ENCODE measurements at regions not wholly inside any gene's neighbourhood (a gene's known extent, or its start where the extent isn't known, plus 50 kb on each side); places are given as distances from the start of the nearest gene placed in this dataset.

DNA sequence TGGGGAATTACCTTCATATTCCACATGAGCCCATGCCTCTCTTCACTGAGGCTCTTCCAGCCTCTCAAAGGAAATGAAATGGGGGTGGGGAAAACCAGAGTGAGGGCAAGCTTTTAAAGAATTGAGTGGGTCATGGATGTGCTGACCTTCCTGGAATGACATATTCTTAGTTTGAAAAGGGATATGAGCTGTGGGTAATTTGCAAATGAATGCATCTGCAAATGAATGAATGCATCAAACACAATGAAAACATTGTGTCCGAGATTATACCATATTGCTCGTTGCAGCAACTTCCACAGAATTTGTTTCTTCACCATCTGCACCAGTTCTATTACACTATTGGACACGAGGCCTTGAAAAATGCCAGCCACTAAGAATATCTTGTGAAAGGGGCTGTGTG lies 198.6 kb upstream of the CDH6 start:
- no peaks in the 10 kb centered on the region for H3K27me3 ChIP-seq (ENCODE audit: insufficient read depth, low read length)
- no peak for DNase-seq
- no peak overlapping the region for H3K18ac ChIP-seq (ENCODE audit: low read length)
- no peak overlapping the region for H2AFZ ChIP-seq (ENCODE audit: insufficient read depth, low read length, poor library complexity)
- no peak overlapping the region for H2BK120ac ChIP-seq (ENCODE audit: insufficient read depth, low read length, poor library complexity)
- no peak overlapping the region for H3K23ac ChIP-seq (ENCODE audit: low read length)
- no peak overlapping the region for H4K12ac ChIP-seq (ENCODE audit: low read depth, low read length)
- no peaks in the 10 kb centered on the region for H3K9me3 ChIP-seq (ENCODE audit: insufficient read depth, low read depth, low read length)
- H2BK12ac ChIP-seq (ENCODE audit: low read length) = no peak overlapping the region
- no peaks in the 10 kb centered on the region for H3K4me1 ChIP-seq (ENCODE audit: control insufficient read depth in 1 of 2, insufficient read depth in 2 of 2, low read length in 2 of 2)
- no peaks in the 10 kb centered on the region for H3K36me3 ChIP-seq (ENCODE audit: control insufficient read depth in 1 of 2, insufficient read depth in 2 of 2, low read length in 2 of 2)
- H3K4ac ChIP-seq (ENCODE audit: low read depth, low read length) = no peak overlapping the region
- no peak overlapping the region for H2BK5ac ChIP-seq (ENCODE audit: low read depth, low read length, poor library complexity)
- no peak overlapping the region for H3K4me3 ChIP-seq (ENCODE audit: low read depth, low read length)
- no peaks in the 10 kb centered on the region for H3K79me1 ChIP-seq (ENCODE audit: low read length)
- no peak overlapping the region for H3K14ac ChIP-seq (ENCODE audit: low read length)
- H3K27ac ChIP-seq (ENCODE audit: low read depth, low read length) = no peak overlapping the region
- H4K8ac ChIP-seq (ENCODE audit: low read depth, low read length) = no peak overlapping the region
- H3K9ac ChIP-seq (ENCODE audit: low read length) = no peak overlapping the region
- H2AK5ac ChIP-seq (ENCODE audit: low read length) = no peak overlapping the region
- WGBS (ENCODE audit: extremely low coverage, insufficient coverage, insufficient read length) = no CpG with 5 or more reads among the region's 3 CpGs
- H3K79me2 ChIP-seq (ENCODE audit: control insufficient read depth, insufficient read depth, low read length, poor library complexity) = no peaks in the 10 kb centered on the region
- H3K4me2 ChIP-seq (ENCODE audit: low read length) = no peak overlapping the region
- no peak overlapping the region for H4K91ac ChIP-seq (ENCODE audit: low read depth, low read length)

DNA sequence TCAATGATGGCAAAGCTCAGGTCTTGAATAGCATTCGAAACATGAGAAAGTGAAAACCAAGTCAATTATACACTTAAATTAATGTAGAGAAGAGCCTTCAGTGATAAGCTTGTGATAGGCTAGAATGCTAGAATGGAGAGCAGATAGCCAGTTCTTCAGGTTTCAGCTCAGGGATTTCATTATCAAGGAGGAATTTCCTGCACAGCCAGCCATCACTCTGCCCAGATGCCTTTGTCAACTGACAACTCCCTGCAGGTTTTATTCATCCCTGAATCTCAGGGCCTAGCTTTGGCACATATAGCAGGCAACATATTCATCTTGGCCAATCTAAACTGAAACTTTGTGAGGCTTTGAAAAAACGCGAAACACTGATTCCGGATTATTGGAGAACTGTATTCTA lies 199.3 kb upstream of the CDH6 start:
- Histone ChIP-seq H4K91ac (ENCODE audit: low read depth, low read length) (no peak overlapping the region), H3K4me3 (ENCODE audit: low read depth, low read length) (no peak overlapping the region), H2BK120ac (ENCODE audit: insufficient read depth, low read length, poor library complexity) (no peak overlapping the region), H3K23ac (ENCODE audit: low read length) (no peak overlapping the region), H3K9ac (ENCODE audit: low read length) (no peak overlapping the region), H3K4ac (ENCODE audit: low read depth, low read length) (no peak overlapping the region), H3K27ac (ENCODE audit: low read depth, low read length) (no peak overlapping the region), H4K8ac (ENCODE audit: low read depth, low read length) (no peak overlapping the region), H2BK12ac (ENCODE audit: low read length) (no peak overlapping the region), H3K18ac (ENCODE audit: low read length) (no peak overlapping the region), H2AK5ac (ENCODE audit: low read length) (no peak overlapping the region), H3K14ac (ENCODE audit: low read length) (no peak overlapping the region), H3K79me1 (ENCODE audit: low read length) (no peaks in the 10 kb centered on the region), H3K9me3 (ENCODE audit: insufficient read depth, low read depth, low read length) (no peaks in the 10 kb centered on the region), H3K79me2 (ENCODE audit: control insufficient read depth, insufficient read depth, low read length, poor library complexity) (no peaks in the 10 kb centered on the region), H3K27me3 (ENCODE audit: insufficient read depth, low read length) (no peaks in the 10 kb centered on the region), H2AFZ (ENCODE audit: insufficient read depth, low read length, poor library complexity) (no peak overlapping the region), H3K4me2 (ENCODE audit: low read length) (no peak overlapping the region), H3K4me1 (ENCODE audit: control insufficient read depth in 1 of 2, insufficient read depth in 2 of 2, low read length in 2 of 2) (no peaks in the 10 kb centered on the region), H3K36me3 (ENCODE audit: control insufficient read depth in 1 of 2, insufficient read depth in 2 of 2, low read length in 2 of 2) (no peaks in the 10 kb centered on the region), H4K12ac (ENCODE audit: low read depth, low read length) (no peak overlapping the region), H2BK5ac (ENCODE audit: low read depth, low read length, poor library complexity) (no peak overlapping the region)
- WGBS (ENCODE audit: extremely low coverage, insufficient coverage, insufficient read length) = no CpG with 5 or more reads among the region's 4 CpGs
- DNase-seq = no peak

GRCh38 chr5:30991462-30991861 lies 202.0 kb upstream of the CDH6 start:
- WGBS (ENCODE audit: extremely low coverage, insufficient coverage, insufficient read length) = no CpG with 5 or more reads among the region's 5 CpGs
- H2AK5ac ChIP-seq (ENCODE audit: low read length) = no peak overlapping the region
- H3K9me3 ChIP-seq (ENCODE audit: insufficient read depth, low read depth, low read length) = no peaks in the 10 kb centered on the region

GRCh38 chr5:30981576-30981975 lies 211.9 kb upstream of the CDH6 start:
- no peak overlapping the region for H2BK5ac ChIP-seq (ENCODE audit: low read depth, low read length, poor library complexity)
- no peaks in the 10 kb centered on the region for H3K9me3 ChIP-seq (ENCODE audit: insufficient read depth, low read depth, low read length)
- H3K23ac ChIP-seq (ENCODE audit: low read length) = no peak overlapping the region
- no peak overlapping the region for H2BK12ac ChIP-seq (ENCODE audit: low read length)
- H3K79me1 ChIP-seq (ENCODE audit: low read length) = no peaks in the 10 kb centered on the region
- H3K79me2 ChIP-seq (ENCODE audit: control insufficient read depth, insufficient read depth, low read length, poor library complexity) = no peaks in the 10 kb centered on the region
- H4K91ac ChIP-seq (ENCODE audit: low read depth, low read length) = no peak overlapping the region
- no peak overlapping the region for H2AFZ ChIP-seq (ENCODE audit: insufficient read depth, low read length, poor library complexity)
- H3K4me2 ChIP-seq (ENCODE audit: low read length) = no peak overlapping the region
- H3K4me3 ChIP-seq (ENCODE audit: low read depth, low read length) = no peak overlapping the region
- H3K18ac ChIP-seq (ENCODE audit: low read length) = no peak overlapping the region
- H3K4me1 ChIP-seq (ENCODE audit: control insufficient read depth in 1 of 2, insufficient read depth in 2 of 2, low read length in 2 of 2) = no peaks in the 10 kb centered on the region
- H3K4ac ChIP-seq (ENCODE audit: low read depth, low read length) = no peak overlapping the region
- H2AK5ac ChIP-seq (ENCODE audit: low read length) = no peak overlapping the region
- DNase-seq = no peak
- no peak overlapping the region for H3K9ac ChIP-seq (ENCODE audit: low read length)
- no peaks in the 10 kb centered on the region for H3K36me3 ChIP-seq (ENCODE audit: control insufficient read depth in 1 of 2, insufficient read depth in 2 of 2, low read length in 2 of 2)
- no peak overlapping the region for H2BK120ac ChIP-seq (ENCODE audit: insufficient read depth, low read length, poor library complexity)
- H3K14ac ChIP-seq (ENCODE audit: low read length) = no peak overlapping the region
- H3K27me3 ChIP-seq (ENCODE audit: insufficient read depth, low read length) = no peaks in the 10 kb centered on the region
- H4K8ac ChIP-seq (ENCODE audit: low read depth, low read length) = no peak overlapping the region
- no peak overlapping the region for H4K12ac ChIP-seq (ENCODE audit: low read depth, low read length)
- no peak overlapping the region for H3K27ac ChIP-seq (ENCODE audit: low read depth, low read length)

More at GRCh38 chr5:30991462-30991861, 202.0 kb upstream of the CDH6 start:
- no peak overlapping the region for H4K8ac ChIP-seq (ENCODE audit: low read depth, low read length)
- no peak for DNase-seq
- no peak overlapping the region for H4K12ac ChIP-seq (ENCODE audit: low read depth, low read length)
- H3K9ac ChIP-seq (ENCODE audit: low read length) = no peak overlapping the region
- no peaks in the 10 kb centered on the region for H3K79me1 ChIP-seq (ENCODE audit: low read length)
- no peak overlapping the region for H3K18ac ChIP-seq (ENCODE audit: low read length)
- no peak overlapping the region for H4K91ac ChIP-seq (ENCODE audit: low read depth, low read length)
- H2AFZ ChIP-seq (ENCODE audit: insufficient read depth, low read length, poor library complexity) = no peak overlapping the region
- no peak overlapping the region for H3K27ac ChIP-seq (ENCODE audit: low read depth, low read length)
- no peak overlapping the region for H3K14ac ChIP-seq (ENCODE audit: low read length)
- no peak overlapping the region for H3K4me3 ChIP-seq (ENCODE audit: low read depth, low read length)
- H3K4ac ChIP-seq (ENCODE audit: low read depth, low read length) = no peak overlapping the region
- H3K79me2 ChIP-seq (ENCODE audit: control insufficient read depth, insufficient read depth, low read length, poor library complexity) = no peaks in the 10 kb centered on the region
- H3K36me3 ChIP-seq (ENCODE audit: control insufficient read depth in 1 of 2, insufficient read depth in 2 of 2, low read length in 2 of 2) = no peaks in the 10 kb centered on the region
- H2BK12ac ChIP-seq (ENCODE audit: low read length) = no peak overlapping the region
- H2BK120ac ChIP-seq (ENCODE audit: insufficient read depth, low read length, poor library complexity) = no peak overlapping the region
- H3K27me3 ChIP-seq (ENCODE audit: insufficient read depth, low read length) = no peaks in the 10 kb centered on the region
- no peak overlapping the region for H3K23ac ChIP-seq (ENCODE audit: low read length)
- no peak overlapping the region for H2BK5ac ChIP-seq (ENCODE audit: low read depth, low read length, poor library complexity)
- no peak overlapping the region for H3K4me2 ChIP-seq (ENCODE audit: low read length)
- H3K4me1 ChIP-seq (ENCODE audit: control insufficient read depth in 1 of 2, insufficient read depth in 2 of 2, low read length in 2 of 2) = no peaks in the 10 kb centered on the region
